SK-N-SH (cell line): ENCODE measurements at regions not wholly inside any gene's neighbourhood (a gene's known extent, or its start where the extent isn't known, plus 50 kb on each side); places are given as distances from the start of the nearest gene placed in this dataset.
A peak's percentile ranks its signal among the peaks of the same experiment; 100 is the strongest.

ENCODE experiments used
- CTCF ChIA-PET: fragments of 300-600, 350-600 bp; formaldehyde crosslinking; extraction: SDS; loops from one replicate; lab custom pipeline; 2021; lab: Yijun Ruan, JAX
- POLR2A ChIA-PET: fragments of 350-600 bp; sonication (Branson Sonifier 250); formaldehyde crosslinking; extraction: SDS; loops from one replicate; lab custom pipeline; 2020; ENCODE audit warnings: antibody characterized with exemption, inconsistent platforms; lab: Yijun Ruan, JAX
- DNase-seq: peaks from one replicate; pipeline ENCODE4 v3.0.0; 2012
- H2AFZ ChIP-seq: fragments of 200-600 bp; sonication (generic); 2 replicates; pipeline ENCODE4 v1.8.1; 2016; ENCODE audit warnings: antibody characterized with exemption, mild to moderate bottlenecking, low read depth
- H3F3A ChIP-seq: fragments of 200-600 bp; sonication (generic); replicated peaks from 2 replicates; pipeline ENCODE3; 2016; ENCODE audit warnings: antibody characterized with exemption, mild to moderate bottlenecking; ENCODE audit not compliant: insufficient read depth
- H3K27ac ChIP-seq, 2 experiments: fragments of 200-500 bp in 1 of 2; fragments of 200-600 bp in 1 of 2; sonication (Bioruptor generic) in 1 of 2; sonication (generic), shearing (Covaris generic) in 1 of 2; 2 replicates each; pipeline versions ENCODE4 v1.5.1 to v1.6.1; 2014 to 2016; ENCODE audit warnings: low read depth in 2 of 2, inconsistent platforms in 1 of 2, low read length in 1 of 2, mild to moderate bottlenecking in 1 of 2, mixed read lengths in 1 of 2
- H3K27me3 ChIP-seq: fragments of 200-600 bp; sonication (generic), shearing (Covaris generic); 2 replicates; pipeline ENCODE4 v1.6.1; 2016; ENCODE audit warnings: mixed run types; ENCODE audit not compliant: insufficient read depth
- H3K36me3 ChIP-seq, 2 experiments: fragments of 200-500 bp in 1 of 2; fragments of 200-600 bp in 1 of 2; sonication (Bioruptor generic) in 1 of 2; sonication (generic) in 1 of 2; replicated peaks in 1 of 2; 2 replicates each; pipeline versions ENCODE3 to v1.5.1; 2014 to 2016; ENCODE audit warnings: low read length in 1 of 2, mild to moderate bottlenecking in 1 of 2; ENCODE audit not compliant: insufficient read depth in 2 of 2, control insufficient read depth in 1 of 2
- H3K4me1 ChIP-seq, 2 experiments: fragments of 200-500 bp in 1 of 2; fragments of 200-600 bp in 1 of 2; sonication (Bioruptor generic) in 1 of 2; sonication (generic), shearing (Covaris generic) in 1 of 2; 2 replicates each; pipeline versions ENCODE4 v1.5.1 to v1.6.1; 2014 to 2016; ENCODE audit warnings: low read depth in 1 of 2, low read length in 1 of 2, mixed run types in 1 of 2; ENCODE audit not compliant: insufficient read depth in 2 of 2, control insufficient read depth in 1 of 2
- H3K4me2 ChIP-seq: fragments of 200-600 bp; sonication (generic), shearing (Covaris generic); 2 replicates; pipeline ENCODE4 v1.6.1; 2017; ENCODE audit warnings: mixed run types
- H3K4me3 ChIP-seq, 2 experiments: fragments of 200-500 bp in 1 of 2; fragments of 200-600 bp in 1 of 2; sonication (Bioruptor generic) in 1 of 2; sonication (generic), shearing (Covaris generic) in 1 of 2; 2 replicates each; pipeline versions ENCODE4 v1.5.1 to v1.8.1; 2014 to 2016; ENCODE audit warnings: low read depth in 2 of 2, inconsistent platforms in 1 of 2, low read length in 1 of 2, mild to moderate bottlenecking in 1 of 2, mixed read lengths in 1 of 2, moderate library complexity in 1 of 2
- H3K79me2 ChIP-seq: fragments of 200-600 bp; sonication (generic); 2 replicates; pipeline ENCODE4 v1.8.1; 2017; ENCODE audit warnings: mild to moderate bottlenecking; ENCODE audit not compliant: insufficient read depth
- H3K9ac ChIP-seq: fragments of 200-600 bp; sonication (generic); 2 replicates; pipeline ENCODE4 v1.6.1; 2017; ENCODE audit warnings: mixed run types
- H3K9me2 ChIP-seq: fragments of 200-600 bp; sonication (generic); 2 replicates; pipeline ENCODE4 v1.6.1; 2017; ENCODE audit warnings: mixed run types
- H3K9me3 ChIP-seq: fragments of 200-600 bp; sonication (generic); 2 replicates; pipeline ENCODE4 v1.6.1; 2017; ENCODE audit warnings: mixed run types, mild to moderate bottlenecking, moderate library complexity
- H4K20me1 ChIP-seq: fragments of 200-600 bp; sonication (generic); 2 replicates; pipeline ENCODE4 v1.6.1; 2017; ENCODE audit warnings: mild to moderate bottlenecking, mixed run types; ENCODE audit not compliant: insufficient read depth
- CHD2 ChIP-seq: fragments of 150-350 bp; IDR thresholded peaks from 2 replicates; pipeline ENCODE4 v1.6.1; 2018; ENCODE audit warnings: low read length; ENCODE audit not compliant: partially characterized antibody
- ELF1 ChIP-seq: IDR thresholded peaks from 2 replicates; pipeline ENCODE4 v1.4.0; 2012
- EP300 ChIP-seq, 2 experiments: IDR thresholded peaks; 2 replicates each; pipeline versions ENCODE4 v1.4.0 to v1.6.1; 2012; ENCODE audit warnings: borderline replicate concordance in 1 of 2, low read depth in 1 of 2, low read length in 1 of 2
- EZH2phosphoT487 ChIP-seq: fragments of 200-600 bp; sonication (generic); IDR thresholded peaks from 2 replicates; pipeline ENCODE4 v1.6.1; 2017; ENCODE audit warnings: low read depth, mixed run types, mild to moderate bottlenecking, antibody characterized with exemption, moderate library complexity, borderline replicate concordance
- FOSL2 ChIP-seq: IDR thresholded peaks from 2 replicates; pipeline ENCODE4 v1.4.0; 2012; ENCODE audit warnings: low read depth, mild to moderate bottlenecking, moderate library complexity, borderline replicate concordance
- IRF3 ChIP-seq: fragments of 150-350 bp; IDR thresholded peaks from 2 replicates; pipeline ENCODE4 v1.6.1; 2016; ENCODE audit warnings: mild to moderate bottlenecking, low read depth, low read length
- PBX3 ChIP-seq: IDR thresholded peaks from 2 replicates; pipeline ENCODE4; 2012
- RXRA ChIP-seq: IDR thresholded peaks from 2 replicates; pipeline ENCODE4 v1.4.0; 2012; ENCODE audit warnings: low read depth, mild to moderate bottlenecking, borderline replicate concordance
- TCF12 ChIP-seq: IDR thresholded peaks from 2 replicates; pipeline ENCODE4 v1.4.0; 2012
- YY1 ChIP-seq: IDR thresholded peaks from 2 replicates; pipeline ENCODE4 v1.4.0; 2012; ENCODE audit warnings: low read depth, mild to moderate bottlenecking
- WGBS: methylation state at CpG from one replicate; pipeline ENCODE4 v1.1.6; 2017; ENCODE audit warnings: low lambda C conversion rate; 5-methylcytosine and 5-hydroxymethylcytosine counted together

GRCh38 chr18:44518666-44519065, 162.0 kb upstream of the SETBP1 start:
- POLR2A ChIA-PET = no interaction called here
- no peaks in the 10 kb centered on the region for H3K9me2 ChIP-seq
- CTCF ChIA-PET = no interaction called here
- H3K27me3 ChIP-seq = no peaks in the 10 kb centered on the region
- H3K4me3 ChIP-seq = no peak overlapping the region
- DNase-seq = no peak
- H4K20me1 ChIP-seq = no peaks in the 10 kb centered on the region
- no peak overlapping the region for H2AFZ ChIP-seq
- no peaks in the 10 kb centered on the region for H3K9me3 ChIP-seq
- peak overlapping the region; percentile 19; the same call in 1 of the 2 replicates for H3K4me2 ChIP-seq
- TF ChIP-seq EZH2phosphoT487 = no peak
- TF ChIP-seq ELF1 = no peak
- TF ChIP-seq TCF12 = no peak
- TF ChIP-seq, all 33 proteins: peak for 0
- Histone ChIP-seq H3K79me2 (no peaks in the 10 kb centered on the region), H3K9ac (no peak overlapping the region), H3K27ac (peak overlapping the region in 1 of 2 experiments; percentile 51; a peak in 2 of 4 replicates), H3K4me1 (peaks cover 0 to 17% of the 10 kb centered on the region in 2 experiments; a peak in 1 of 4 replicates), H3K36me3 (no peaks in the 10 kb centered on the region), H3F3A (peaks cover 4% of the 10 kb centered on the region)
- 76% methylated on average over 1 of the region's 1 CpG for WGBS

GRCh38 chr18:44520981-44521667, 159.6 kb upstream of the SETBP1 start:
- WGBS = 87% methylated on average over 3 of the region's 3 CpGs

More at GRCh38 chr18:44520981-44521667, 159.6 kb upstream of the SETBP1 start:
- Histone ChIP-seq H3K9ac (no peak overlapping the region), H3K27ac (peak overlapping the region in 1 of 2 experiments; percentile 47; a peak in 2 of 4 replicates), H3K9me2 (no peaks in the 10 kb centered on the region), H3K4me3 (no peak overlapping the region), H3K4me1 (peaks cover 0 to 17% of the 10 kb centered on the region in 2 experiments; a peak in 1 of 4 replicates), H3K27me3 (no peaks in the 10 kb centered on the region), H3K36me3 (no peaks in the 10 kb centered on the region), H3K79me2 (no peaks in the 10 kb centered on the region), H3K9me3 (no peaks in the 10 kb centered on the region), H3K4me2 (no peak overlapping the region; the same call in 1 of the 2 replicates), H2AFZ (no peak overlapping the region), H3F3A (peaks cover 4% of the 10 kb centered on the region), H4K20me1 (no peaks in the 10 kb centered on the region)
- TF ChIP-seq YY1 = no peak
- TF ChIP-seq IRF3 = no peak
- TF ChIP-seq FOSL2 = peak; percentile 28; the same call in 1 of the 2 replicates
- no peak for TF ChIP-seq RXRA
- peak in 1 of 2 experiments; percentile 38; a peak in 1 of 4 replicates for TF ChIP-seq EP300 (IDR thresholded peaks at IDR 0.05; ENCODE audit: borderline replicate concordance in 1 of 2, low read depth in 1 of 2, low read length in 1 of 2)
- TF ChIP-seq TCF12 = peak; percentile 29
- no peak for TF ChIP-seq CHD2
- TF ChIP-seq PBX3 = peak; percentile 13; the same call in 1 of the 2 replicates
- POLR2A ChIA-PET = no interaction called here
- no peak for DNase-seq
- CTCF ChIA-PET = no interaction called here
